ENCODE measurements at regions not wholly inside any gene's neighbourhood (a gene's known extent, or its start where the extent isn't known, plus 50 kb on each side); places are given as distances from the start of the nearest gene placed in this dataset.

GRCh38 chr16:73172241-73172972 is 124.5 kb upstream of the ZFHX3 start:
- DNase-seq = no peak

GRCh38 chr16:73171901-73172240 is 123.9 kb upstream of the ZFHX3 start:
- no peak for DNase-seq

- DNase-seq = no peak
These were observed 123.5 kb upstream of the ZFHX3 start for GRCh38 chr16:73171380-73171779.

- DNase-seq = no peak
These were observed 122.7 kb upstream of the ZFHX3 start for GRCh38 chr16:73170612-73171038.

GRCh38 chr16:73166947-73167550 is 119.1 kb upstream of the ZFHX3 start:
- no peak for DNase-seq

GRCh38 chr16:73166441-73166851 is 118.5 kb upstream of the ZFHX3 start:
- peak; percentile 32 for DNase-seq

GRCh38 chr16:73163238-73163815 is 115.4 kb upstream of the ZFHX3 start:
- DNase-seq = no peak

- DNase-seq = no peak
These were observed 114.0 kb upstream of the ZFHX3 start for GRCh38 chr16:73161977-73162376.

- no peak for DNase-seq
These were observed 111.4 kb upstream of the ZFHX3 start for GRCh38 chr16:73159296-73159695.

GRCh38 chr16:73157861-73158260 is 109.9 kb upstream of the ZFHX3 start:
- no peak for DNase-seq

- peak; percentile 34 for DNase-seq
These were observed 106.3 kb upstream of the ZFHX3 start for GRCh38 chr16:73154063-73154870.

GRCh38 chr16:73152386-73153125 is 104.6 kb upstream of the ZFHX3 start:
- DNase-seq = no peak

- no peak for DNase-seq
These were observed 104.0 kb upstream of the ZFHX3 start for GRCh38 chr16:73151941-73152340.

GRCh38 chr16:73151225-73151624 is 103.3 kb upstream of the ZFHX3 start:
- DNase-seq = no peak

- no peak for DNase-seq
These were observed 102.9 kb upstream of the ZFHX3 start for GRCh38 chr16:73150786-73151185.

- DNase-seq = no peak
These were observed 101.4 kb upstream of the ZFHX3 start for GRCh38 chr16:73149334-73149733.

GRCh38 chr16:73147958-73148357 is 100.0 kb upstream of the ZFHX3 start:
- DNase-seq = no peak

GRCh38 chr16:73145166-73145880 is 97.4 kb upstream of the ZFHX3 start:
- DNase-seq = no peak

GRCh38 chr16:73143576-73144422 is 95.9 kb upstream of the ZFHX3 start:
- DNase-seq = no peak

GRCh38 chr16:73143002-73143401 is 95.1 kb upstream of the ZFHX3 start:
- no peak for DNase-seq
